GM21717 (cell line): ENCODE measurements at regions not wholly inside any gene's neighbourhood (a gene's known extent, or its start where the extent isn't known, plus 50 kb on each side); places are given as distances from the start of the nearest gene placed in this dataset.
"Not testable (repeated sequence)": the region's sequence is repeated elsewhere in the genome, so short reads cannot be mapped to it uniquely, and the experiment has no call there.

Source experiments
- ATAC-seq: cut with Tn5 transposase; IDR thresholded peaks from one replicate; pipeline ENCODE4 v1.9.1; 2021; ENCODE audit warnings: mild to moderate bottlenecking, moderate library complexity; ENCODE audit not compliant: unreplicated experiment

DNA sequence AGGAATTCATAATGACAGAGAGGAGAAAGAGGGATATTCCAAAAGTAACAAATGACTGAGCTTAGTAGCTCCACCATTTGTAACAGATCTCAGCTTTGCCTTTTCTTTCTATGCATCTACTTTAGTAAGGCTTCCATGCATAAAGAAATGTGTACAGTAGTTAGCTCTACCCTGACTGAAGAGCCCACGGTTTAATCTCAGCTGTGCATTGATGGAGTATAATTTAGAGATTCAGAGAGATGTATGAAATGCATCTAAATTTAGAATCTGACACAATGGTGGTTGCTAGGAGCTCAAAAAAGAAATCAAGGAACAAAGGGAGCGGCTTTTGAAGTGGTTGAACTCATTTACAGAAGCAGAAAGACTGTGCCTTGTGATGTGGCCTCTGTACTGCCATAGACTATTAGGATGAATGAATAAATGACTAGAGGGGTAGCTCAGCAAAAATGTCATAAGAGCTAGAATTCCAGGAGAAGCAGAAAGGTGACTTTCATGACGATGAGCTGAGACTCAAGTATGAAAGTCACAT, 838.6 kb downstream of the RPS29 start:
- ATAC-seq, result no peak

DNA sequence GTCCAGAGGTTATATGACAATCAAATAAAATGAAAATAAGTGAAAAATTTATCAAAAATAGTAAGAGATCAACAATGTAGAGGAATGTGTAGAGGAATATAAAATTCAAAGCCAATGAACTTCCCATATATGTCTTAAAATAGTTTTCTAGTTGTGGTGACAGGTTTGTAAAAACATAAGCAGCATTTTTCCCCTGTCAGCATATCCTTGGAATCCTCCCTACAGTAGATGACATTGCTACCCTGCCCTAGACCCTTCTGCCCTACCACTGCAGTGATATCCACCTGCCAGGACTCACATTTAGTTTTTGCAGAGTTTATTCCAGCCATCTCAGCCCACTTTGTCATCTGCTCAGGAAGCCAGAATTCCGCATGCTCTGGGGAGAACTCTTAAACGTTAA, 842.0 kb downstream of the RPS29 start:
- ATAC-seq, result no peak

DNA sequence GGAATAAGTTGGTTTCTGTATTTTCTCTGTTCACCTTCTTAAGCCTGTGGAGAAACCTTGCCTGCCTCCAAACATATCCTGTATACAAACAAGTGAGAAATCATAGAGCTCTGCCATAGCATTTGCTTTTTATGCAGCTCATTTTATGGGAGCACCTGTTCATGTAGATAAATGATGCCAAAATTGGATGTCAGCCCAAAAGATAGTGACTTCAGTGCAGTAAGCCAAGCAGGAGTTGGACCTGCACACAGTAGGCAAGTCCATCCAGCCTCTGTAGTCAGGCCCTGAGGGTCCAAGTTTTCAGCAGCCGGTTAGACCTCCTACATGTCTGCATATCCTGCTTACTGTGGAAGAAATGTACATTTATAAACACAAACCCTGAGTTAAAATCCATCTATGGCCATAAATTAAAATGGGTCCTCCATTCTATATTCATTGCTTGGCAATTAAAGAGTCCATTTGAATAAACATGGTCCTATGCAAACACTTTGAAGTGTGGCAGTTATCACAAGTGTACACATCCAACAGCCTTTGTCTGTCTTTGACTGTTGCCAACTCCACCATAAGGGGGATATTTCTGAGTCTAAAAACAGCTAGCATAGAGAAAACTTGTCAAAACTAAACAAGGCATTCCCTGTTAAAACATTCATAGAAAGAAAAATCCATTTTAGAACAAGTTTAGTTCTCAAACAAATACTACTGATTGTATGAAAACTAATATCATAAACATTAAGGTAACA, 847.8 kb downstream of the RPS29 start:
- ATAC-seq, result no peak

DNA sequence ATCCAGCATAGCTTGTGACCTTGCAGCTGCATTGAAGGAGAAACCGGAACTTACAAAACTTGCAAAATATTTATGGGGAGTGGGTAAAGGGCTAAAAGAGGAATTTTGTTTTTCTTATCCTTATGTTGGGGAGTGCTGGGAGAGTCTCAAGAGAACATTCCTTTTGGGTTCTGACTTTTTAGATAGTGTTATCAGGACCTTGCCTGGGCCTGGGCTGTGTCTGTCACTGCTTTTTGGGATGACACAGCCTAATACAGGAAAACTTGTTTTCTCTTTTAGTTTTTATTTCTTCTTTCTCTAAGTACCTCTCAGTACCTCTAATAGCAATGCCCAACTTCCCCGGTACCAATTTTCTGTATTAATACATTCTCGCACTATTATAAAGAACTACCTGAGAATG, 850.6 kb downstream of the RPS29 start:
- ATAC-seq, result no peak

DNA sequence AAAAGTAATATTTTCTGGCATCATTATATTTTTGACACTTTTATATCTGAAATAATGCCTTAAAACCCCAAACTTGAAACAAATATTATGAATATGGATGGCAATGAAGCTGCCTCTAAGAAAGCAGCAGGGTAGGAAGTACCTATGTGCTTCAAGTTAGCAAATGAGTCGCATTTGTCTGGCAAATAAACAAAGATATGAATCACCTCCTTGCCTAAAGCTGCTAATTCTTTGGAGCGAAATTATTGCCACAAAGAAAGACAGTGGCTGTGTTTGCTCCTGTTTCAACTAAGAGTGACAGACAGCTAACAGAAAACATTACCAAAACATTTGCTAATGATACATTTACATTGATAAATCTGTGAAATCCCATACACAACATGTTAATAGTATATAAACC, 854.9 kb downstream of the RPS29 start:
- no peak for ATAC-seq

DNA sequence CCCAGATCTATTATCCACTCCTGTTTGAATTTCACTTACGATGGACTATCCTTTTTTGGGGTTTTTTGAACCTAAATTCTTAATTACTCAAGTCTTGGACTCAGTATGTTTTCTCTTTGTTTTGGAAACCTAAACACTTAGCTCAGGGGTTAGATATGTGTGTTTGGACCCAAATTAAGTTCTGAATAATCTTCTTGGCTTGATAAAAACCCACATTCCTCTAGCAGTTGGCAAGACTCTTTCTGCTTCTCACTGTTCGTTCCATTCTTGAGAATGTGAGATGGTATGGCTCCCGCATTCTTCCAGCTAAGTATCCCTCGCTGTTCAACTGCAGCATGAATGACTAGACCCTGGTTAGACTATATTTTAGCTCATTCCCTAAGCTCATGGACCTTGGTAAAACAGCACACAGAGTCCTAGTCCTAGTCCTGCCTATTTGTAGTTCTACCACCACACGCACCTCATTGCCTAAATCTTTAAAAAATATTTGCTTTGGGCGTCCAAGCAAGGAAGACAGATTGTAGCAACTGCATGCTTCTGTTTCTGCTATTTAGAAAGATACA, 860.0 kb downstream of the RPS29 start:
- no peak for ATAC-seq

DNA sequence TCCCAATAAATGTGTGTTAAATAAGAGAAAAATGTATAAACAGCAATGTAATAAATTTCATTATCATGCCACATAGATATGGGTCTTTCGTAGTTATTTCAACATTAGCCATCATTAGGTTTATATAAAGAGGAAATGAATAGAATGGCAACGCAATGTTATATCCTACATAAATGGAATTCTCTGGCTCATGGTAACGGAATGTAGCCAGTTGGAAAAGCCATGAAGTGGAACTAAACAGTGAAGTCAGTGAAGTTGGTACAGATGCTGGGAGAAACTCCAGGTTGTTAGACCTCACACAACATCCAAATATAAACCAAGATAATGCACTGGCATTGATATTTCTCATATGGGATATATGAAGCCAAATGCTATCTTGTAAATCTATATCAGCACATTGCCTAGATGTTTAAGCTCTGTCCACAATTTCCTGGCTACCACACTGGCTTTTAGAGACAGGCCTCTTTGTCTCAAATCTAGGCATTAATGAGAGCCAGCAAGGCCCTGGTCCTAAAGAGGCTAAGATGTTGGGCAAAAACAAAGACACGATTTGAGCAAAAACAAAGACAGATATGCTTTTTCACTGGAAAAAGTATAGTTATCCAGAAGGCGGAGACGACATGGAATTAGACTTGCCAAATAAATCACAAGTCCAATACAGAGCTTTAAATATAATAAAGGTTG, 861.0 kb downstream of the RPS29 start:
- ATAC-seq, result no peak

DNA sequence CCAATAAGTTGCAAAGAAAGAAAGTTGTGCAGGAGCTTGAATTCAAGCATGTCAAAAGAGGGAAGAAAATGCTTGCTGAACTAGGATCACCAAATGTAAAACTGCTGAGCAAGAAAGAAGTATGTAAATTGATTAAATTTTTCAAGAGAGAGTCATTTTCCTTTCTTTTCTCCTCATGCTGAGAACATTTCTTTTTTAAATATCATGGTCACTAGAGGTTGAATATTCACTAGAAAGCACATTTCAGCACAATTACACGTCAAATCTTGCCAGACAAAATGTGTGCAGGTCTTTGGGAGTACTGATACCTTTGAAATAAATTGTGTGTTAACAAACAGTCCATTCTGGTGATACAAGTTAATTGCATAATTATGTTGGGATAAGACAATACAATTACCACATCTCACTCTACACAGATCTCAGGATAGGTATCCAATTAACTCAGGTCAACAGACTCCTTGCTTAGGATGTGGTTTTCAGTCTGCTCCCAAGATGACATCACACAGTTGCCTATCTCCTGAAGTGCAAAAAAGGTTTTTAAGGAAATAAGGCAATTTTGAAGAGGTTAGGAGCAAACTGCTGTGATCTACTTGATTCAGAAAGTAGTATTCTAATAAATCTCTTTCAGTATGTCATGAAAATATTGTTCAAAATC, 862.2 kb downstream of the RPS29 start:
- ATAC-seq, result no peak

DNA sequence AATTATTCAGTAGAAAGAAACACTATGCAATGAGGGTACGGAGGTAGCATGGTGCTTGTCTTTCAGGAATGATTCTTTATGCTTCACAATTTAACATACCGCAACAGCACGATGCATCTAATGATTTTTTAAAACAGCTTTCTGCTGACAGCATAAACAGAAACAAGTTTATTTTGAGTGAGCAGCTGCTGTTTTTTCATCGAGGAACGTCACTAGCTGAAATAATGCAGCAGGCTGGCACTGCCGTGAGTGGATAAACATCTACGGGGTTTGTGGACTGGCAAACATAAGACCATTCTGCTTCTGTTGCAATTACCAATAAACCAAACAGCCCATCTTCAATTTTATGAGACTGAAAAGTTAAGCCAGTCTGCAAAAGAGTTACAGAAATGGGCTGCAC, 871.8 kb downstream of the RPS29 start:
- no peak for ATAC-seq

DNA sequence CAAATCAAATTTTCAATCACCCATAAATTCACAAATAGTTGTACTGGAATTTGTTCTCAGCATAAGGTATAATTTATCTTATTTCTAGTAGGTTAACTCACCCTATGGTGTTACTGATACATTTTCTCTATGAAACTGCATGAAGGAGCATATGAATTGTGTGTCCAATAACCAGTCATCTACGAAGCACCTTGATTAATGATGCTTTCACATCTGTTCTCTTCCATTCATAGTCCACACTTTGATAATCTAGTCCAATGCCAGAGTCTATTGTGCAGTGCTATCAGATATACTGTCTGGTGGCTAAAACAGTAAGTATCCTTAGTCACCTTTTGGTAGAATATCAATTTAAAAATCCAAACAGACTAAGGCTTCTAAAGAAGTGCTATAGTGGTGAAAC, 876.0 kb downstream of the RPS29 start:
- ATAC-seq, result no peak

DNA sequence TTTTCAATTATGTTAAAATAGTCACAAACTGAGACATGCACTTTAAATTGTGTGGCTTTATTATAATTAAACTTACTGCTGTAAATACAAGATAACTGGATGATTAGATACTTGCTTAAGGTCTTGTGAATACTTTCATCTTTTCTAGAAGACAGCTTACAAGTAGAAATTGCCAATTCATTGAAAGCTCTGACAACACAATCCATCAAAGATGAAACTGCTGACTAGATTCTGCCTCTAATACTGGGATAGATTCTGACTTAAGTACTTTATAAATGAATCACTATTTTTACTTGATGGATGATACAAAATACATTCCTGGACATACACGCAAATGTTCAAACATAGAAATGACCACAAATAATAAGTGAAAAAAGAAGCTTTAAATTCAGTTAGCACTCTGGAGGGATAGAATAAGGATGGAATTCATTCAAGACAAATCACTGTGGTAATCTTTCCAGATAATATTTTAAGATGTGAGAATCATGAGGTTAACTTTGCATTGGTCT, 876.8 kb downstream of the RPS29 start:
- ATAC-seq, result no peak

DNA sequence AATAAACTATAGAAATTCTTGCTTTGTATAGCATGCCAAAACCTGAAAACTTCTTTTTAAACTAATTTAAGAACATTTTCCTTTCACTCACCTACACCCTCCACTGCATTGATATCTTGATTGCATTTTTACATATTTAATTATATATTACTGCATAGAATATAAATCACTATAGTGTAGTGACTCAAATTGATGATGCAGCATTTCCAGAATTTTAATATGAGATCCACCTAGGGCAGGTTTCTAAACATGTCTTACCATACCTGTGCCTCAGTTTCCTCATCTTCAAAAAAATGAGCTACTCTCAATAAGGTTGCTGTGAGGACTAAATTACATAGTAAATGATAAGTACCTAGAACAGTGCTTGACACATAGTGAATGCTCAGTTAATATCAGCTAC, 881.5 kb downstream of the RPS29 start:
- ATAC-seq, result no peak

DNA sequence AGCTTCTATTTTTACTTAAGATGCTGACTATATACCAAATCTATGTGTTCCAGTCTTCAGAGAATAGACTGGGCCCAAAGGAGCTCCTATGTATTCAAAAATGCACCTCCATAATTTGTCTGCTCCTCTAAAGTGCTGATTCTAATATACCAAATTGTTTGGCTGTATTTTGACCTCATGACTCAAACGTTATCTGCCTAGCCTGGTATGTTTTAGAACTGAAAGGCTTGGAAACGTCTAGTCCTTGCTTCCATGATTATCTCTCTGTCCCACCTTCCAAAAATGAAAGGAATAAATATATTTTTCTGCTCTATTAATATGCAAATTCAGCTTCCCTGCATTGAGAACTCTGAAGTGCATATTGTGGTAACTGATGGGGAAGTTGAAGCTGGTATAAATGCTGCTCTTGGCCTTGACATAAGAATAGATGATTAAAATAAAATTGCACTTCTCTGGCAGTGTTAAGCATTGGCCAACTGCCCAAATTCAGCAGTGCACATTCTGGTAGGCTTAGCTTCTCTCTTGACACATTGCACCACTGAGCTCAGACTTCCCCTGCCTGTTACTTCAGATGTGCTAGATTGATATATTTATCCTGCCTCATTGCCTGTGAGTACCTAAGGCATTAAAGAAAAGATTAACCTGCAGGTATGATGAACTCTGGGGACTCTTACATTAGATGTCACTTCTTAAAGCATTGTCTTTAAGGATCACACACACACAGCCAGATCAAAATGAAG, 882.3 kb downstream of the RPS29 start:
- ATAC-seq, result no peak

DNA sequence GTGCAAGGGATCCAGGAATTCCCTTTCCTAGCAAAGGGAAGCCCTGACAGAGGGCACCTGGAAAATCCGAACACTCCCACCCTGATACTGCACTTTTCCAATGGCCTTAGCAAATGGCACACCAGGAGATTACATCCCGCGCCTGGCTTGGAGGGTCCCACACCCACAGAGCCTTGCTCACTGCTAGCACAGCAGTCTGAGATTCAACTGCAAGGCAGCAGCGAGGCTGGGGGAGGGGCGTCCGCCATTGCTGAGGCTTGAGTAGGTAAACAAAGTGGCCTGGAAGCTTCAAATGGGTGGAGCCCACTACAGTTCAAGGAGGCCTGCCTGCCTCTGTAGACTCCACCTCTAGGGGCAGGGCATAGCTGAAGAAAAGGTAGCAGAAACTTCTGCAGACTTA, 888.8 kb downstream of the RPS29 start:
- ATAC-seq, result not testable (repeated sequence)

DNA sequence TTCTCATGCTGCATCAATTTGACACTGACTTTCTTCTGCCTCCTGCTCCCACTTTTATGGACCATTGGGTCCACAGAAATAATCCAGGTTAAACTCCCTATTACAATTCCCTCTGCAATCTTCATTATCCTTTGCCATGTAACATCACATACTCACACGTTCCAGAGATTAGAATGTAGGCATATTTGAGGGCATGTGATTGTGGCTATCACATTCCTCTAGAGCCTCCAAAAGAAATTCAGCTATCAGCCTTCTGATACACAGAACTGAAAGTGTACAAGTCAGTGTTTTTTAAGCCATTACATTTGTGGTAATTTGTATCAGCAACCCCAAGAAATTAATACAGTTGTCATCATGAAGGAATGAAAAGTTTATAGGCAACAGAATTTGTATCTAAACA, 892.4 kb downstream of the RPS29 start:
- no peak for ATAC-seq

DNA sequence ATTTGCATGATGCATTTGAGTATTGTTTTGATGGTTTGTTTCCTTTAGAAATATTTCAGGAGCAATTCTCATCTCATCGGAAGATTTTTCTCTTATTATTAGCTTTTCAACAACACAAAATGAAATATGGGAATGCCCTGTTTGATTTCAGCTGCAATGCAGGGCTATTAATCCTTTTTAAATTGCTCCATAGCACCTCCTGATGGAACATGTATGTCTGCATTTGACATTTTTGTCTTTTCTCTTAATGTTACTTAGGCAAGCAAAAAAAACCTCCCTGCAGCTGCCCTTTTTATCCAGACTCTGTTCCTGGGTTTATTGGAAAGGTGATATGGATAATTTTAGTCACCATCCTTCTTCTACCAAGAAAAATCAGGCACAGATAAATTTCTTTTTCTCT, 895.8 kb downstream of the RPS29 start:
- ATAC-seq, result no peak

DNA sequence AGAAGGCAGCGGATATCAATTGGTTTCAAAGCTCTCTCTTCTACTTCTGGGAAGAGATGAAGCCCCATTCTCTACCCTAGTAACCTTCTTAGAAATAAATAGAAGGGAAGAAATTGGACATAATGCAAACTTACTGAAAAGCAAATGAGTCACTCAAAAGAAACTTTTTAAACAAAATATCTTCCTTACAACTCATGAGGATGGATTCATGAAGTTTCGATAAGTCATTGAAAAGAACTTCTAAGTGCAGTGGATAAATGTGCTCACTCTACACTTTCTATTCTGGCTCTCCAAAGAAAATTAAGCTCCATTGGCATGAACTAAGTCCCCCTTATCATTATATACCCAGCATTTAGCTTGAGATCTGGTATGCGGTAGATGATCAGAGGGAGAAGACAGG, 899.5 kb downstream of the RPS29 start:
- ATAC-seq, result no peak

DNA sequence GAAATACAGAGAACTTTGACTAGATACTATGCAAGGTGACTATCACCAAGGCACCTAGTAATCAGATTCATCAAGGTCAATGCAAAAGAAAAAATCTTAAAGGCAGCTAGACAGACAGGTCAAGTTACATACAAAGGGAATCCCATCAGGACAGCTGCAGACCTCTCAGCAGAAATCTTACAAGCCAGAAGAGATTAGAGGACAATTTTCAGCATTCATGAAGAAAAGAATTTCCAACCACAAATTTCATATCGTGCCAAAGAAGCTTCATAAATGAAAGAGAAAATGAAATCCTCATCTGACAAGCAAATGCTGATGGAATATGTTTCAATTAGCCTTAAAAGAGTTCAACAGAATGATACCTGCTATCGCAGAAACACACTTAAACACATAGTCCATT, 913.7 kb downstream of the RPS29 start:
- no peak for ATAC-seq

DNA sequence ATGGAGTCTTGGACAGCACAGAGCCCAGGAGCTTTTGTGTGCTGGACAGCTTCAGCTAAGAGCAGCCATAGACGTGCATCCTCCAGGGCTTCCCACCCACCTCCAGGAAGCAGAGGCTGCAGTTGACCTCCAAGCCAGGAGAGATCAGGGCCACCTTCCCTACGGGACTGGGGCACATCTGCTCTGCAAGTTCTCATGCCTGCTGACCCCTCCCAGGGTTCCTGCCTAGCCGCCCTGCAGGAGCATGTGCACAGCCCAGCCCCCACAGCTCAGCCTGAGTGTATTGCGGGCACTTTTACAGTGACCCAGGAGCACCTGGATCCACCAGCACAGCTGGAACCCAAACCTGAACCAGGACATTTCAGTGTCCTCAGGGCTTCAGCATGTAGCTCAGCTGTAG, 915.2 kb downstream of the RPS29 start:
- ATAC-seq, result no peak

DNA sequence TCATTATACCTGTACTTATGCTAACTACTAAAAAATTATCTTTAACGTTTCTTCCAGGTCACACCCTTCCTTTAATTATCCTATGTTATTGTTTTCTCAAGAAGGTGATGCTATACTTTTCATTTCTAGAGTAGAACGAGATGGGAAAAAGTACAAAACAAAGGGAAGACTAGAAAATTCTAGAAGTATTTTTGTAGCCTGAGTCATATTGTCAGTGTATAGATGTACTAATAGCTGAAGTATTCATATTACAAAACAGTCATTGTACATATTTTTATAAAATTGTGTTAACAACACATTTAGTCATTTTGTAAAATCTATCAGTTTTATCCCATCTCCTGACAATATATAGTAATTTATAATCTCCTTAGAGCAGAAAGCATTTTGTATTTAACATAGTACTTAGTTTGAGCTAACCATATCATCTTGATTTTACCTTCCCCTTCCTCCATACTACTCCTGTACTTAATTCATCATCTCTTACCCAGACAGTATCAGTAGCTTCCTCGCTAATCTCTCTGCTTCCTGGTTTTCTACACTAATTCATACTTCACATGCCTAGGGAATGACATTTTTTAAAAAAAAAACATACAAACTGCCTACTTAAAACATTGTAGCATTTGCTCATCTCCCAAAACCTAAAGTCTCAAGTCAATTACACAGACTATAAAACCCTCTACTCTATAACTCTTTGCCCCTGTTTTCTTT, 920.9 kb downstream of the RPS29 start:
- no peak for ATAC-seq
